Upper lobe of left lung (tissue), 6 donors: ENCODE measurements at regions not wholly inside any gene's neighbourhood (a gene's known extent, or its start where the extent isn't known, plus 50 kb on each side); places are given as distances from the start of the nearest gene placed in this dataset.

Source experiments
- ATAC-seq, 2 donors: fragments of 200-7000 bp; cut with Tn5 transposase; one replicate each; pipeline ENCODE4 v1.9.1; 2022; ENCODE audit warnings: mild to moderate bottlenecking in 2 of 2, moderate library complexity in 2 of 2; ENCODE audit not compliant: low FRiP score in 2 of 2
- DNase-seq, 2 donors: peaks; one replicate each; pipeline ENCODE4 v3.0.0-alpha.2; 2019 to 2020
- H3K27ac ChIP-seq, 4 donors: fragments of 200-600 bp; sonication (generic); one replicate each; pipeline ENCODE4 v1.5.1; 2016 to 2019
- H3K27me3 ChIP-seq, 4 donors: fragments of 200-600 bp; sonication (generic); one replicate each; pipeline ENCODE4 v1.5.1; 2017 to 2019
- H3K36me3 ChIP-seq, 4 donors: fragments of 200-600 bp; sonication (generic); one replicate each; pipeline ENCODE4 v1.5.1; 2016 to 2019
- H3K4me1 ChIP-seq, 4 donors: fragments of 200-600 bp; sonication (generic); one replicate each; pipeline ENCODE4 v1.5.1; 2018 to 2019
- H3K4me3 ChIP-seq, 4 donors: fragments of 200-600 bp; sonication (generic); one replicate each; pipeline ENCODE4 v1.5.1; 2017 to 2019; ENCODE audit warnings: mild to moderate bottlenecking in 2 of 4, moderate library complexity in 1 of 4
- H3K9me3 ChIP-seq, 4 donors: fragments of 200-600 bp; sonication (generic); one replicate each; pipeline ENCODE4 v1.5.1; 2018 to 2019
- CTCF ChIP-seq, 6 experiments: fragments of 450-650 bp in 4 of 6; fragments of 200-600 bp in 2 of 6; sonication (generic) in 2 of 6; IDR thresholded peaks; one replicate each; pipeline ENCODE4 v1.5.1; 2016 to 2019; ENCODE audit warnings: antibody characterized with exemption in 6 of 6
- EP300 ChIP-seq, 4 donors: sonication (generic); formaldehyde crosslinking; IDR thresholded peaks; one replicate each; pipeline ENCODE4 v1.5.1; 2017; ENCODE audit warnings: antibody characterized with exemption in 4 of 4, control low read depth in 2 of 4
- POLR2A ChIP-seq, 4 donors: fragments of 450-650 bp; IDR thresholded peaks; one replicate each; pipeline ENCODE4 v1.5.1; 2016 to 2017; ENCODE audit warnings: antibody characterized with exemption in 4 of 4, mild to moderate bottlenecking in 2 of 4
- POLR2AphosphoS5 ChIP-seq, 2 donors: sonication (generic); formaldehyde crosslinking; IDR thresholded peaks; one replicate each; pipeline ENCODE4 v1.5.1; 2017; ENCODE audit warnings: antibody characterized with exemption in 2 of 2
- WGBS, 2 donors: methylation state at CpG; one replicate each; pipeline ENCODE4 v1.1.5; 2017 to 2018; 5-methylcytosine and 5-hydroxymethylcytosine counted together
- donor health status: DM: no; HTN: no; CAD: no; lungs with moderate emphysema.
- donor health status: DM: no; HTN: yes; CAD: no; lungs with severe emphysema.

- peak in 1 of 2 donors; percentile 67 for DNase-seq
- H3K36me3 ChIP-seq = no peaks in the 10 kb centered on the region
- ATAC-seq = peak; percentile 11 to 59
- no peaks in the 10 kb centered on the region for H3K9me3 ChIP-seq
- H3K27ac ChIP-seq = no peak overlapping the region
- H3K27me3 ChIP-seq = no peaks in the 10 kb centered on the region
- no peak overlapping the region for H3K4me3 ChIP-seq
- no peaks in the 10 kb centered on the region for H3K4me1 ChIP-seq
- TF ChIP-seq CTCF (IDR thresholded peaks at IDR 0.05) (no peak), POLR2A (IDR thresholded peaks at IDR 0.05) (no peak), POLR2AphosphoS5 (IDR thresholded peaks at IDR 0.05) (no peak), EP300 (IDR thresholded peaks at IDR 0.05) (no peak)
- 72 to 79% methylated on average over 6 to 7 of the region's 7 CpGs for WGBS, 2 donors
These were observed 50.8 kb upstream of the MAF start for GRCh38 chr16:79651363-79651762.
